ENCODE measurements at regions not wholly inside any gene's neighbourhood (a gene's known extent, or its start where the extent isn't known, plus 50 kb on each side); places are given as distances from the start of the nearest gene placed in this dataset.
"Not testable (repeated sequence)": the region's sequence is repeated elsewhere in the genome, so short reads cannot be mapped to it uniquely, and the experiment has no call there.

GRCh38 chrX:117397844-117398243 lies 718.8 kb downstream of the KLHL13 start:
- Histone ChIP-seq H3K9me3 (replicated peaks; ENCODE audit: control insufficient read depth, low read depth, low read length) (no peaks in the 10 kb centered on the region), H3K4me3 (ENCODE audit: low read length) (no peak overlapping the region), H3K27me3 (ENCODE audit: control insufficient read depth, insufficient read depth, low read length) (peaks cover 3% of the 10 kb centered on the region), H3K4me1 (ENCODE audit: control insufficient read depth, insufficient read depth, low read length) (no peaks in the 10 kb centered on the region), H3K27ac (ENCODE audit: low read length) (no peak overlapping the region), H3K36me3 (ENCODE audit: control insufficient read depth, insufficient read depth, low read length) (no peaks in the 10 kb centered on the region)
- WGBS (ENCODE audit: insufficient coverage), result no CpG with 5 or more reads among the region's 2 CpGs
- DNase-seq, result no peak

- H3K27me3 ChIP-seq (ENCODE audit: control insufficient read depth, insufficient read depth, low read length), result not testable (repeated sequence)
- WGBS (ENCODE audit: insufficient coverage), result 85% methylated on average over 24 of the region's 33 CpGs
Observed at GRCh38 chrX:117394506-117395070, 722.0 kb downstream of the KLHL13 start.

GRCh38 chrX:117392360-117392759 lies 724.2 kb downstream of the KLHL13 start:
- H3K9me3 ChIP-seq (replicated peaks; ENCODE audit: control insufficient read depth, low read depth, low read length); DNase-seq; H3K36me3 ChIP-seq (ENCODE audit: control insufficient read depth, insufficient read depth, low read length); H3K4me1 ChIP-seq (ENCODE audit: control insufficient read depth, insufficient read depth, low read length); H3K4me3 ChIP-seq (ENCODE audit: low read length); H3K27ac ChIP-seq (ENCODE audit: low read length); H3K27me3 ChIP-seq (ENCODE audit: control insufficient read depth, insufficient read depth, low read length): not testable (repeated sequence)
- 63% methylated on average over 2 of the region's 5 CpGs for WGBS (ENCODE audit: insufficient coverage)

More at GRCh38 chrX:117394506-117395070, 722.0 kb downstream of the KLHL13 start:
- DNase-seq; H3K27ac ChIP-seq (ENCODE audit: low read length); H3K9me3 ChIP-seq (replicated peaks; ENCODE audit: control insufficient read depth, low read depth, low read length); H3K36me3 ChIP-seq (ENCODE audit: control insufficient read depth, insufficient read depth, low read length); H3K4me1 ChIP-seq (ENCODE audit: control insufficient read depth, insufficient read depth, low read length); H3K4me3 ChIP-seq (ENCODE audit: low read length): not testable (repeated sequence)

- Histone ChIP-seq H3K4me1 (ENCODE audit: control insufficient read depth, insufficient read depth, low read length) (no peaks in the 10 kb centered on the region), H3K27me3 (ENCODE audit: control insufficient read depth, insufficient read depth, low read length) (no peaks in the 10 kb centered on the region), H3K9me3 (replicated peaks; ENCODE audit: control insufficient read depth, low read depth, low read length) (no peaks in the 10 kb centered on the region), H3K36me3 (ENCODE audit: control insufficient read depth, insufficient read depth, low read length) (no peaks in the 10 kb centered on the region), H3K4me3 (ENCODE audit: low read length) (no peak overlapping the region), H3K27ac (ENCODE audit: low read length) (no peak overlapping the region)
- DNase-seq, result no peak
Observed at GRCh38 chrX:117376460-117376859, 740.1 kb downstream of the KLHL13 start.

GRCh38 chrX:117335209-117335608 lies 781.4 kb downstream of the KLHL13 start:
- Histone ChIP-seq H3K4me1 (ENCODE audit: control insufficient read depth, insufficient read depth, low read length) (no peaks in the 10 kb centered on the region), H3K9me3 (replicated peaks; ENCODE audit: control insufficient read depth, low read depth, low read length) (no peaks in the 10 kb centered on the region), H3K4me3 (ENCODE audit: low read length) (no peak overlapping the region), H3K36me3 (ENCODE audit: control insufficient read depth, insufficient read depth, low read length) (no peaks in the 10 kb centered on the region), H3K27me3 (ENCODE audit: control insufficient read depth, insufficient read depth, low read length) (no peaks in the 10 kb centered on the region), H3K27ac (ENCODE audit: low read length) (no peak overlapping the region)
- no peak for DNase-seq
- WGBS (ENCODE audit: insufficient coverage), result no CpG with 5 or more reads among the region's 1 CpG

- no peaks in the 10 kb centered on the region for H3K4me1 ChIP-seq (ENCODE audit: control insufficient read depth, insufficient read depth, low read length)
- no peaks in the 10 kb centered on the region for H3K9me3 ChIP-seq (replicated peaks; ENCODE audit: control insufficient read depth, low read depth, low read length)
- no peaks in the 10 kb centered on the region for H3K27me3 ChIP-seq (ENCODE audit: control insufficient read depth, insufficient read depth, low read length)
- no peak overlapping the region for H3K4me3 ChIP-seq (ENCODE audit: low read length)
- no peaks in the 10 kb centered on the region for H3K36me3 ChIP-seq (ENCODE audit: control insufficient read depth, insufficient read depth, low read length)
- no CpG with 5 or more reads among the region's 1 CpG for WGBS (ENCODE audit: insufficient coverage)
- no peak for DNase-seq
- no peak overlapping the region for H3K27ac ChIP-seq (ENCODE audit: low read length)
Observed at GRCh38 chrX:117327373-117327772, 789.2 kb downstream of the KLHL13 start.

GRCh38 chrX:117325706-117326105 lies 790.9 kb downstream of the KLHL13 start:
- H3K27me3 ChIP-seq (ENCODE audit: control insufficient read depth, insufficient read depth, low read length), result no peaks in the 10 kb centered on the region
- H3K36me3 ChIP-seq (ENCODE audit: control insufficient read depth, insufficient read depth, low read length), result no peaks in the 10 kb centered on the region
- H3K27ac ChIP-seq (ENCODE audit: low read length), result no peak overlapping the region
- H3K9me3 ChIP-seq (replicated peaks; ENCODE audit: control insufficient read depth, low read depth, low read length), result no peaks in the 10 kb centered on the region
- no peak for DNase-seq
- H3K4me3 ChIP-seq (ENCODE audit: low read length), result no peak overlapping the region
- no peaks in the 10 kb centered on the region for H3K4me1 ChIP-seq (ENCODE audit: control insufficient read depth, insufficient read depth, low read length)
- 23% methylated on average over 3 of the region's 3 CpGs for WGBS (ENCODE audit: insufficient coverage)

- WGBS (ENCODE audit: insufficient coverage), result 85% methylated on average over 4 of the region's 4 CpGs
- Histone ChIP-seq H3K4me3 (ENCODE audit: low read length) (no peak overlapping the region), H3K27me3 (ENCODE audit: control insufficient read depth, insufficient read depth, low read length) (peaks cover 2% of the 10 kb centered on the region), H3K9me3 (replicated peaks; ENCODE audit: control insufficient read depth, low read depth, low read length) (no peaks in the 10 kb centered on the region), H3K36me3 (ENCODE audit: control insufficient read depth, insufficient read depth, low read length) (no peaks in the 10 kb centered on the region), H3K4me1 (ENCODE audit: control insufficient read depth, insufficient read depth, low read length) (no peaks in the 10 kb centered on the region), H3K27ac (ENCODE audit: low read length) (no peak overlapping the region)
- no peak for DNase-seq
Observed at GRCh38 chrX:117305168-117305766, 811.3 kb downstream of the KLHL13 start.

- Histone ChIP-seq H3K4me3 (ENCODE audit: low read length) (no peak overlapping the region), H3K36me3 (ENCODE audit: control insufficient read depth, insufficient read depth, low read length) (no peaks in the 10 kb centered on the region), H3K27me3 (ENCODE audit: control insufficient read depth, insufficient read depth, low read length) (peaks cover 2% of the 10 kb centered on the region), H3K4me1 (ENCODE audit: control insufficient read depth, insufficient read depth, low read length) (no peaks in the 10 kb centered on the region), H3K27ac (ENCODE audit: low read length) (no peak overlapping the region), H3K9me3 (replicated peaks; ENCODE audit: control insufficient read depth, low read depth, low read length) (no peaks in the 10 kb centered on the region)
- no peak for DNase-seq
- no CpG with 5 or more reads among the region's 1 CpG for WGBS (ENCODE audit: insufficient coverage)
Observed at GRCh38 chrX:117301086-117301485, 815.5 kb downstream of the KLHL13 start.

- Histone ChIP-seq H3K36me3 (ENCODE audit: control insufficient read depth, insufficient read depth, low read length) (no peaks in the 10 kb centered on the region), H3K27me3 (ENCODE audit: control insufficient read depth, insufficient read depth, low read length) (no peaks in the 10 kb centered on the region), H3K4me3 (ENCODE audit: low read length) (no peak overlapping the region), H3K27ac (ENCODE audit: low read length) (no peak overlapping the region), H3K9me3 (replicated peaks; ENCODE audit: control insufficient read depth, low read depth, low read length) (peaks cover 2% of the 10 kb centered on the region), H3K4me1 (ENCODE audit: control insufficient read depth, insufficient read depth, low read length) (no peaks in the 10 kb centered on the region)
- DNase-seq, result no peak
- no CpG with 5 or more reads among the region's 1 CpG for WGBS (ENCODE audit: insufficient coverage)
Observed at GRCh38 chrX:117291760-117292159, 824.9 kb downstream of the KLHL13 start.

GRCh38 chrX:117274965-117275364 lies 812.2 kb upstream of the CT83 start:
- no peak for DNase-seq
- no peaks in the 10 kb centered on the region for H3K4me1 ChIP-seq (ENCODE audit: control insufficient read depth, insufficient read depth, low read length)
- H3K27me3 ChIP-seq (ENCODE audit: control insufficient read depth, insufficient read depth, low read length), result no peaks in the 10 kb centered on the region
- no peaks in the 10 kb centered on the region for H3K36me3 ChIP-seq (ENCODE audit: control insufficient read depth, insufficient read depth, low read length)
- H3K9me3 ChIP-seq (replicated peaks; ENCODE audit: control insufficient read depth, low read depth, low read length), result peaks cover 4% of the 10 kb centered on the region
- H3K4me3 ChIP-seq (ENCODE audit: low read length), result no peak overlapping the region
- no CpG with 5 or more reads among the region's 4 CpGs for WGBS (ENCODE audit: insufficient coverage)
- no peak overlapping the region for H3K27ac ChIP-seq (ENCODE audit: low read length)

Data from muscle of leg (tissue), 3 donors.